ENCODE measurements at regions not wholly inside any gene's neighbourhood (a gene's known extent, or its start where the extent isn't known, plus 50 kb on each side); places are given as distances from the start of the nearest gene placed in this dataset.

DNA sequence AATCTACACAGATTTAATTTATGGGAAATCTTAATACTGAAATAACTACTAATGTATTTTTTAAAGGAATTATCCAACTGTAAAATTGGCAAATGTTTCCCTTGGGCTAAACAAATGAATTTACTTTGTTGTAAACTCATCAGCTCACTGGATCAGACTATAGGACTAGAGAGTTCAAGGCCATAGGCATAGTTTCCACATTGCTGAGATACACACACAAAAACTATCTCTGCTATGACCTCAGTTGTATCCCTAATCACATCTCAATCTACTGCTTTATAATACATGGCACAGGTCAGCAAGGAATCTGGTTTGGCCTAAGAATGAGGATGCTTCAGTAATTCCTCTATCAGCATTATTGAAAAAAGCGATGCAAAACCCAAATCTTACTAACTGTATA is 101.1 kb upstream of the SLC39A10 start:
- no peak for FAIRE-seq
- CTCF ChIA-PET = no interaction called here
- Histone ChIP-seq H3K79me2 (ENCODE audit: control insufficient read depth, insufficient read depth, low read length) (no peaks in the 10 kb centered on the region), H4K20me1 (replicated peaks; ENCODE audit: control insufficient read depth, extremely low read depth, insufficient read depth, low read length) (no peaks in the 10 kb centered on the region), H3K4me1 (ENCODE audit: control insufficient read depth, extremely low read depth, insufficient read depth, low read length) (no peaks in the 10 kb centered on the region), H3K9me3 (replicated peaks; ENCODE audit: control insufficient read depth, insufficient read depth, low read length) (no peaks in the 10 kb centered on the region), H3K9me1 (replicated peaks; ENCODE audit: control insufficient read depth, extremely low read depth, insufficient read depth, low read length) (no peaks in the 10 kb centered on the region), H3K36me3 (ENCODE audit: control insufficient read depth in 2 of 2, extremely low read depth in 1 of 2, insufficient read depth in 2 of 2, low read length in 2 of 2) (no peaks in the 10 kb centered on the region), H2AFZ (ENCODE audit: low read depth, low read length) (no peak overlapping the region), H3K9ac (replicated peaks; ENCODE audit: extremely low read depth, insufficient read depth, low read length) (no peak overlapping the region), H3K4me2 (ENCODE audit: insufficient read depth, low read length) (no peak overlapping the region), H3K4me3 (replicated peaks in 1 of 3; ENCODE audit: insufficient read depth in 1 of 3, low read depth in 1 of 3, low read length in 3 of 3) (no peak overlapping the region), H3K27me3 (ENCODE audit: control insufficient read depth in 2 of 2, insufficient read depth in 2 of 2, low read length in 2 of 2) (no peaks in the 10 kb centered on the region), H3K27ac (ENCODE audit: insufficient read depth, low read depth, low read length) (no peak overlapping the region)
- intact Hi-C loops (cut with micrococcal nuclease) (no loop called here), dilution Hi-C loops (cut with MboI; ENCODE audit: extremely low pct_ligation_motif_present, low sequenced_read_pairs) (no loop called here)
- POLR2A ChIA-PET = no interaction called here
- BruUV-seq (replicated peaks) = no TSS peak
- DNase-seq (ENCODE audit: low read depth, low spot score) = no peak
- TF ChIP-seq JUN (IDR thresholded peaks at IDR 0.05; ENCODE audit: borderline replicate concordance, insufficient read depth, insufficient read length, low read depth) (no peak), POLR2A (IDR thresholded peaks at IDR 0.05; ENCODE audit: low read depth, low read length) (no peak), POLR2AphosphoS5 (IDR thresholded peaks at IDR 0.05; ENCODE audit: insufficient read depth, low read depth, low read length) (no peak), EZH2 (IDR thresholded peaks at IDR 0.05; ENCODE audit: borderline replicate concordance, low read depth, low read length, severe bottlenecking) (no peak), MYC (IDR thresholded peaks at IDR 0.05; ENCODE audit: low read depth, low read length) (no peak), FOS (IDR thresholded peaks at IDR 0.05; ENCODE audit: borderline replicate concordance, insufficient read depth, low read length) (no peak), GATA2 (IDR thresholded peaks at IDR 0.05; ENCODE audit: insufficient read depth, insufficient read length, low read depth, low read length) (no peak)
- TF ChIP-seq, protein P1, sequence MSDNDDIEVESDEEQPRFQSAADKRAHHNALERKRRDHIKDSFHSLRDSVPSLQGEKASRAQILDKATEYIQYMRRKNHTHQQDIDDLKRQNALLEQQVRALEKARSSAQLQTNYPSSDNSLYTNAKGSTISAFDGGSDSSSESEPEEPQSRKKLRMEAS (IDR thresholded peaks at IDR 0.05; ENCODE audit: insufficient read depth, insufficient read length) = no peak
- TF ChIP-seq, protein P2, sequence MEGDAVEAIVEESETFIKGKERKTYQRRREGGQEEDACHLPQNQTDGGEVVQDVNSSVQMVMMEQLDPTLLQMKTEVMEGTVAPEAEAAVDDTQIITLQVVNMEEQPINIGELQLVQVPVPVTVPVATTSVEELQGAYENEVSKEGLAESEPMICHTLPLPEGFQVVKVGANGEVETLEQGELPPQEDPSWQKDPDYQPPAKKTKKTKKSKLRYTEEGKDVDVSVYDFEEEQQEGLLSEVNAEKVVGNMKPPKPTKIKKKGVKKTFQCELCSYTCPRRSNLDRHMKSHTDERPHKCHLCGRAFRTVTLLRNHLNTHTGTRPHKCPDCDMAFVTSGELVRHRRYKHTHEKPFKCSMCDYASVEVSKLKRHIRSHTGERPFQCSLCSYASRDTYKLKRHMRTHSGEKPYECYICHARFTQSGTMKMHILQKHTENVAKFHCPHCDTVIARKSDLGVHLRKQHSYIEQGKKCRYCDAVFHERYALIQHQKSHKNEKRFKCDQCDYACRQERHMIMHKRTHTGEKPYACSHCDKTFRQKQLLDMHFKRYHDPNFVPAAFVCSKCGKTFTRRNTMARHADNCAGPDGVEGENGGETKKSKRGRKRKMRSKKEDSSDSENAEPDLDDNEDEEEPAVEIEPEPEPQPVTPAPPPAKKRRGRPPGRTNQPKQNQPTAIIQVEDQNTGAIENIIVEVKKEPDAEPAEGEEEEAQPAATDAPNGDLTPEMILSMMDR (IDR thresholded peaks at IDR 0.05; ENCODE audit: extremely low read depth in 1 of 2, insufficient read depth in 1 of 2, low read depth in 1 of 2, low read length in 2 of 2) = no peak

Measured in endothelial cell of umbilical vein (primary cell).